LNCaP clone FGC (cell line): ENCODE measurements at regions not wholly inside any gene's neighbourhood (a gene's known extent, or its start where the extent isn't known, plus 50 kb on each side); places are given as distances from the start of the nearest gene placed in this dataset.
"Not testable (repeated sequence)": the region's sequence is repeated elsewhere in the genome, so short reads cannot be mapped to it uniquely, and the experiment has no call there.

Source experiments
- DNase-seq: peaks from one replicate; pipeline ENCODE4 v3.0.0-alpha.2; 2011; ENCODE audit warnings: low read depth
- H3K4me3 ChIP-seq: 2 replicates; pipeline ENCODE4 v1.5.1; 2011; ENCODE audit warnings: mild to moderate bottlenecking, low read depth, low read length, control low read depth
- TF ChIP-seq, protein P1 (sequence below): IDR thresholded peaks from 2 replicates; pipeline ENCODE4 v1.5.1; 2012; ENCODE audit warnings: mild to moderate bottlenecking; ENCODE audit not compliant: control insufficient read depth, insufficient read depth; ENCODE audit errors: extremely low read depth

DNA sequence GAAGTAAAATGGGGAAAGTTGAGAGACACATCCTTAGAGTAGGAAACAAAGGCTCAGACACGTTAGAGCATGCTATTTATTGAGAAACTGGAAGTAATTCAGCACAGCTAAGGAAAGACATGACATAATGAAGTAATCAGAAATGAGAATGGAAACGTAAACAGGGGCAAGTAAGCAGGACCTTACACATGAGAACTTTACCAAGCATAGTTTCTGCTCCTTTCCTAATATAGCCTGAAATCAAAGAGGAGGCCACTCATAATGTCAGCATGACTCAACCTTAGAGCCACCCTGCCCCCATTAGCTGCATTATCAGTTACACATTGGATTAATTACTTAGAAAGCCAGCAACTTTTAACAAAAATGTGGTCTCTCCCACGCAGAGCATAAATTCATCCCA, 558.3 kb upstream of the GRIA3 start:
- TF ChIP-seq, protein P1, sequence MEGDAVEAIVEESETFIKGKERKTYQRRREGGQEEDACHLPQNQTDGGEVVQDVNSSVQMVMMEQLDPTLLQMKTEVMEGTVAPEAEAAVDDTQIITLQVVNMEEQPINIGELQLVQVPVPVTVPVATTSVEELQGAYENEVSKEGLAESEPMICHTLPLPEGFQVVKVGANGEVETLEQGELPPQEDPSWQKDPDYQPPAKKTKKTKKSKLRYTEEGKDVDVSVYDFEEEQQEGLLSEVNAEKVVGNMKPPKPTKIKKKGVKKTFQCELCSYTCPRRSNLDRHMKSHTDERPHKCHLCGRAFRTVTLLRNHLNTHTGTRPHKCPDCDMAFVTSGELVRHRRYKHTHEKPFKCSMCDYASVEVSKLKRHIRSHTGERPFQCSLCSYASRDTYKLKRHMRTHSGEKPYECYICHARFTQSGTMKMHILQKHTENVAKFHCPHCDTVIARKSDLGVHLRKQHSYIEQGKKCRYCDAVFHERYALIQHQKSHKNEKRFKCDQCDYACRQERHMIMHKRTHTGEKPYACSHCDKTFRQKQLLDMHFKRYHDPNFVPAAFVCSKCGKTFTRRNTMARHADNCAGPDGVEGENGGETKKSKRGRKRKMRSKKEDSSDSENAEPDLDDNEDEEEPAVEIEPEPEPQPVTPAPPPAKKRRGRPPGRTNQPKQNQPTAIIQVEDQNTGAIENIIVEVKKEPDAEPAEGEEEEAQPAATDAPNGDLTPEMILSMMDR, result no peak
- H3K4me3 ChIP-seq, result no peak overlapping the region
- DNase-seq, result no peak

DNA sequence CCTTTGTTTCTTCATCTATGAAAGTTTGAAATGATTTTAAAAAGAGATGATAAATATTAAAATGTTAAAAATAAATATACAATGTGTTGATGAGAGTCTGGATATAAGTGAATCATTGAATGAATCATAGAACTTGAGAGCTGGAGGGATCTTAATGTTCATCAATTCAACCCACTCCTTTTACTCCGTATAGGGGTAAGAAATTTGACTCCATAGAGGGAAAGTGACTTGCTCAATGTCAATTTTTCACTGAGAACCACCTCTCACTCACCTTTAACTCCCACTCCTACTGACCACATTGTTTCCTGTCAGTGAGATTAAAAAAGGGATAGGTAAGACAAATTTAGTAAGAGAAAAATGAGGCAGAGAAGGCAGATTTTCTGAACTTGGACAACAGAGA, 557.2 kb upstream of the GRIA3 start:
- DNase-seq, result no peak
- H3K4me3 ChIP-seq, result no peak overlapping the region
- TF ChIP-seq, protein P1, result no peak

DNA sequence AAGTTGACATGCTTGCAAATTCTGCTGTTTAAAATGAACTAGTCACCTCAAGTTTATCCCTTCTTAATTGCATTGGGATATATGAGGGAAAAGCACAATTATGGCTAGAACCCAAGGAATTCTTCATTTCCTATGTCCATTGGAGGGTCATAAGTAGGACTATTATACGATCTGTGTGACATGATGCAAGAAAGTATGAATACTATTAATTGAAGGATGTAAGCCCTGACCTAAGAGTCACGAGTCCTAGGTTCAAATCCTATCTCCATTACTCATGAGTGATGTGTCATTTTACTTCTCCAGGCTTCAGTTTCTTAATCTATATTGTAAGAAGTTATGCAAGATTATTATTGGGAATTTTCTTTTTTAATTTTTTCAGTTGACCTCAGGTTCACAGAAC, 542.9 kb upstream of the GRIA3 start:
- no peak for DNase-seq
- TF ChIP-seq, protein P1, result no peak
- H3K4me3 ChIP-seq, result no peak overlapping the region

DNA sequence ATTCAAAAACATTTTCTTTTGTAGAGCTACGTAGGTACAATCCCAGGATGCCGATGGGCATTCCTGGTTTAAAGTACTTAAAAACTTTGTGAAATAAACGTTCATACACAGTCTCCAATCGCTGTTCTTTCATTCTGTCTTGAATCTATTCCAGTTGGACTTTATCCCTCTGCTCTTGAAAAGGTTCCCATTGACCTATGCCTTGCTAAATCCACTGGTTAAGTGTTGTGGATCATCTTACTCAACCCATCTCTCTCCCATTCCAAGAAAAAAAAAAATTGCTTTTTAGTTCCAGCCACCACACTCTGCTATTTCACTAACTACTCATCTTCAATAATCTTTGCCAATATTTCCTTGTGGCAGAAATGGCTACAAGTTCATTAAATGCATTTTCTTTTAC, 542.3 kb upstream of the GRIA3 start:
- H3K4me3 ChIP-seq, result no peak overlapping the region
- TF ChIP-seq, protein P1, result no peak
- DNase-seq, result no peak

DNA sequence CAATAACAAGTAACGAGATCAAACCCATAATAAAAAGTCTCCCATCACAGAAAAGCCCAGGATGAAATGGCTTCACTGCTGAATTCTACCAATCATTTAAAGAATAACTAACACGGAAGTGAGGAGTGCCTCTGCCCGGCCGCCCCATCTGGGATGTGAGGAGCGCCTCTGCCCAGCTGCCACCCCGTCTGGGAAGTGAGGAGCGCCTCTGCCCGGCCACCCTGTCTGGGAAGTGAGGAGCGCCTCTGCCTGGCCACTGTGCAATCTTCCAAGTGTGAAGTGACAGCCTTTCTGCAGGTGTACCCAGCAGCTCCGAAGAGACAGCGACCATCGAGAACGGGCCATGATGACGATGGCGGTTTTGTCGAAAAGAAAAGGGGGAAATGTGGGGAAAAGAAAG, 528.8 kb upstream of the GRIA3 start:
- H3K4me3 ChIP-seq, DNase-seq: not testable (repeated sequence)

DNA sequence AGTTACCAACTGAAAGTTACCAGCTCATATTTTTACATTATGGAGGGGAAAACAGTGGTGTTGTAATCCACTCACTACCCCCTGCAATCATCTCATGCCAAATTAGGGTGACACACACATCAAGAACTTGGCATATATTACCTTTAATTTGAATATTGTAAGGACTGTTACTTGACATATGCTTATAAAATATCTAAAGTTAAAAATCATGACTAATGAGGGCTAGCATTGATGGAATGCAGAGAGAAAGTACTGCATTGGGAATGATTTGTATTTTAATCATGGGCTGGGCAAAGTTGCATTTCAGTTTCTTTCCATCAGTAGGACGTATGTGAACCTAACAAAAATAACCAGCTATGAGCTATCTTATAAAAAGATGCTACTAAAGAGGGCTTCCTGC, 517.5 kb upstream of the GRIA3 start:
- DNase-seq, result no peak

DNA sequence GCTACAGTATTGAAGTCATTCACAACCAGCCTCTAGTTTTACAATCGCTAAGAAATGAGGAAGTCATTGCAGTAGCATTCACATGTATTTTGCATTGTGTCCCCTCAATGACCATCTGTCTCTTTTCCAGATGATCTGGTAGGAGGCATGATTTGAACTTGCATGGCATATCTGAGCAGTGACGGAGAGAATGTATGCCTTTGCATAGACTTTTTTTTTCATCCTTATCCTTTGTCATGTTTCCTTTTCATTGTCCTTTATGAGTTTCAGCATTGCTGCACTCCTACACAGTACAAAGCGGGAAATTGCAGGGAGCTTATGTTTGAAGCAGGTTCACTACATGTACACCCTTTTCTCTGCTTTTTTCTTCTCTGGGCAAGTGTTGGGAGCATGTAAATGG, 516.4 kb upstream of the GRIA3 start:
- no peak overlapping the region for H3K4me3 ChIP-seq
- TF ChIP-seq, protein P1, result no peak
- DNase-seq, result no peak

More for the DNA sequence above, 517.5 kb upstream of the GRIA3 start:
- TF ChIP-seq, protein P1, result no peak
- H3K4me3 ChIP-seq, result no peak overlapping the region
